Neural cell (in vitro differentiated cells): ENCODE measurements at regions not wholly inside any gene's neighbourhood (a gene's known extent, or its start where the extent isn't known, plus 50 kb on each side); places are given as distances from the start of the nearest gene placed in this dataset.

Experiments
- H2AFZ ChIP-seq: fragments of 200-600, 300-800 bp; sonication (generic), shearing (Covaris generic); 2 replicates; pipeline ENCODE4 v1.6.0; 2014; ENCODE audit warnings: low read depth, mild to moderate bottlenecking, antibody characterized with exemption, low read length, moderate library complexity
- H3F3A ChIP-seq: fragments of 200-600 bp; shearing (Covaris generic); 2 replicates; pipeline ENCODE4 v1.6.1; 2016; ENCODE audit warnings: mild to moderate bottlenecking, moderate library complexity, mixed read lengths, antibody characterized with exemption, low read length; ENCODE audit not compliant: insufficient read depth, poor library complexity, severe bottlenecking
- H3K27ac ChIP-seq: fragments of 200-600, 300-800 bp; sonication (generic), shearing (Covaris generic); 2 replicates; pipeline ENCODE4 v1.5.1; 2014; ENCODE audit warnings: mild to moderate bottlenecking, low read length, moderate library complexity
- H3K27me3 ChIP-seq: fragments of 300-800, 200-600 bp; sonication (generic), shearing (Covaris generic); 2 replicates; pipeline ENCODE4 v1.6.0; 2014; ENCODE audit warnings: mild to moderate bottlenecking, low read depth, low read length, moderate library complexity; ENCODE audit not compliant: insufficient read depth
- H3K36me3 ChIP-seq: fragments of 300-800, 200-600 bp; sonication (generic), shearing (Covaris generic); 2 replicates; pipeline ENCODE4 v1.5.1; 2014; ENCODE audit warnings: mild to moderate bottlenecking, antibody characterized with exemption, low read length, moderate library complexity; ENCODE audit not compliant: insufficient read depth
- H3K4me2 ChIP-seq: fragments of 300-800, 200-600 bp; sonication (generic), shearing (Covaris generic); 2 replicates; pipeline ENCODE4 v1.6.0; 2014; ENCODE audit warnings: mild to moderate bottlenecking, low read length
- H3K4me3 ChIP-seq: fragments of 300-800, 200-600 bp; sonication (generic), shearing (Covaris generic); 2 replicates; pipeline ENCODE4 v1.5.1; 2014; ENCODE audit warnings: mild to moderate bottlenecking, low read length, moderate library complexity
- H3K79me2 ChIP-seq: fragments of 200-600 bp; shearing (Covaris generic); replicated peaks from 2 replicates; pipeline ENCODE4 v1.6.0; 2014; ENCODE audit warnings: mild to moderate bottlenecking, low read length, moderate library complexity; ENCODE audit not compliant: insufficient read depth
- H3K9ac ChIP-seq: fragments of 300-800, 200-600 bp; sonication (generic), shearing (Covaris generic); 2 replicates; pipeline ENCODE4 v1.6.1; 2016; ENCODE audit warnings: mild to moderate bottlenecking, low read length, mixed read lengths
- H3K9me2 ChIP-seq: fragments of 200-600 bp; shearing (Covaris generic); 2 replicates; pipeline ENCODE4 v1.6.1; 2016; ENCODE audit warnings: mild to moderate bottlenecking, low read length, mixed read lengths; ENCODE audit not compliant: insufficient read depth
- H3K9me3 ChIP-seq: fragments of 200-600, 300-800 bp; sonication (generic), shearing (Covaris generic); 2 replicates; pipeline ENCODE4 v1.6.1; 2016; ENCODE audit warnings: mild to moderate bottlenecking, mixed run types, low read length, moderate library complexity, mixed read lengths
- H4K20me1 ChIP-seq: fragments of 200-600 bp; shearing (Covaris generic); 2 replicates; pipeline ENCODE4 v1.6.1; 2016; ENCODE audit warnings: mild to moderate bottlenecking, mixed run types; ENCODE audit not compliant: insufficient read depth
- EP300 ChIP-seq: fragments of 450-650 bp; conservative IDR thresholded peaks from 2 replicates; pipeline ENCODE4 v1.6.1; 2014; ENCODE audit warnings: antibody characterized with exemption, mild to moderate bottlenecking, moderate library complexity; ENCODE audit not compliant: poor library complexity, severe bottlenecking
- EZH2 ChIP-seq: fragments of 200-600, 300-800 bp; shearing (Covaris generic), sonication (generic); IDR thresholded peaks from 2 replicates; pipeline ENCODE4 v1.6.1; 2014; ENCODE audit warnings: antibody characterized with exemption, low read length, borderline replicate concordance, mild to moderate bottlenecking; ENCODE audit not compliant: insufficient read depth, poor library complexity, severe bottlenecking
- MXI1 ChIP-seq: fragments of 450-650 bp; conservative IDR thresholded peaks from 2 replicates; pipeline ENCODE4 v1.6.1; 2014; ENCODE audit warnings: antibody characterized with exemption, mild to moderate bottlenecking; ENCODE audit not compliant: poor library complexity, severe bottlenecking
- POLR2AphosphoS5 ChIP-seq: IDR thresholded peaks from 2 replicates; pipeline ENCODE4 v1.6.1; 2012
- RAD21 ChIP-seq: fragments of 450-650 bp; conservative IDR thresholded peaks from 2 replicates; pipeline ENCODE4 v1.6.1; 2014; ENCODE audit warnings: antibody characterized with exemption, mild to moderate bottlenecking, moderate library complexity
- SMC3 ChIP-seq: fragments of 450-650 bp; conservative IDR thresholded peaks from 2 replicates; pipeline ENCODE4 v1.6.1; 2014; ENCODE audit warnings: antibody characterized with exemption, mild to moderate bottlenecking, moderate library complexity; ENCODE audit not compliant: poor library complexity
- TAF1 ChIP-seq: IDR thresholded peaks from 2 replicates; pipeline ENCODE4 v1.6.1; 2012; ENCODE audit warnings: low read depth
- TF ChIP-seq, protein P1 (sequence below): IDR thresholded peaks from 2 replicates; pipeline ENCODE4 v1.6.1; 2012; ENCODE audit warnings: borderline replicate concordance
- TF ChIP-seq, protein P2 (sequence below): fragments of 450-650 bp; IDR thresholded peaks from 2 replicates; pipeline ENCODE4 v1.5.1; 2014; ENCODE audit warnings: antibody characterized with exemption, mild to moderate bottlenecking, moderate library complexity; ENCODE audit not compliant: poor library complexity, severe bottlenecking

DNA sequence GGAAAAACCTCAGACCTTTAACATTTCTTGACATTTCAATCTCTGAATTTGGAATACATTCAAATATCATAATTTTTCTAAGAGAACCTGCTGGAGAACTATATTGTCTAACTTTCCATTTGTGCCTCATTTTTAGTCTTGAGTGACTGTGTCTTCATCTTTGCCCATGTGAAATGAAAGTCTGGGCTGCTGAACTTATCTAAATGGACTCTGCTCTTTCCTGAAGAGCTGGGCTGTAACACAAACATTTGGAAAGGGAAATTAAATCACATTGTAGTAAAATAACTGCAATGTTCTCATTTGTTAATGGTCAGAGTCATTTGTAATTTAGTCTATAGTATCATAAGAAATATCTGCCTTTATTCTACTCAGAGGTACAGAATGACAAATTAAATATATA, 373.1 kb downstream of the LRIG3 start (continued):
- TF ChIP-seq SMC3, result no peak
- no peak for TF ChIP-seq RAD21

DNA sequence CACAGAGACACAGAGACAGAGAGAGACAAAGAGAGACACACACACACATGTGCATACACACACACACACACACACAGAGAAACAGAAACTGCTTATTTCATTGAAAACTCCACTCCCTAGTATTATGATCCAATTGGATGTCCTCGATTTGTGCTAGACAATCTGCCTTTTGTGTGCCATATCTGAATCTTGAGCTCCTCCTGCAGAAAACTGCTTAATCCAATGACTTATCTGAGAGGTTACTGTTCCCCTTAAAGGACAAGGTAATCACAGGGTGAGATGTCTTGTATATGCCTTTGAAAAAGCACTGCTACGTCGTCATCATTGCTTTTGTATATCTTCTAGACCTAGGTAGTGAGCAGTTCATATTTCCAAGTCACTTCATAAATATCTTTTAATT, 371.5 kb downstream of the LRIG3 start:
- no peak overlapping the region for H3K4me3 ChIP-seq
- no peak overlapping the region for H3K27ac ChIP-seq
- H3K79me2 ChIP-seq, result no peaks in the 10 kb centered on the region
- H2AFZ ChIP-seq, result no peak overlapping the region
- H3K27me3 ChIP-seq, result no peaks in the 10 kb centered on the region
- H3K9me3 ChIP-seq, result no peaks in the 10 kb centered on the region
- no peak overlapping the region for H3K9ac ChIP-seq
- no peaks in the 10 kb centered on the region for H4K20me1 ChIP-seq
- H3K9me2 ChIP-seq, result no peaks in the 10 kb centered on the region
- H3K36me3 ChIP-seq, result no peaks in the 10 kb centered on the region
- TF ChIP-seq RAD21 (no peak), MXI1 (no peak), TAF1 (no peak), EZH2 (no peak), POLR2AphosphoS5 (no peak), EP300 (no peak), SMC3 (no peak)
- TF ChIP-seq, protein P1, sequence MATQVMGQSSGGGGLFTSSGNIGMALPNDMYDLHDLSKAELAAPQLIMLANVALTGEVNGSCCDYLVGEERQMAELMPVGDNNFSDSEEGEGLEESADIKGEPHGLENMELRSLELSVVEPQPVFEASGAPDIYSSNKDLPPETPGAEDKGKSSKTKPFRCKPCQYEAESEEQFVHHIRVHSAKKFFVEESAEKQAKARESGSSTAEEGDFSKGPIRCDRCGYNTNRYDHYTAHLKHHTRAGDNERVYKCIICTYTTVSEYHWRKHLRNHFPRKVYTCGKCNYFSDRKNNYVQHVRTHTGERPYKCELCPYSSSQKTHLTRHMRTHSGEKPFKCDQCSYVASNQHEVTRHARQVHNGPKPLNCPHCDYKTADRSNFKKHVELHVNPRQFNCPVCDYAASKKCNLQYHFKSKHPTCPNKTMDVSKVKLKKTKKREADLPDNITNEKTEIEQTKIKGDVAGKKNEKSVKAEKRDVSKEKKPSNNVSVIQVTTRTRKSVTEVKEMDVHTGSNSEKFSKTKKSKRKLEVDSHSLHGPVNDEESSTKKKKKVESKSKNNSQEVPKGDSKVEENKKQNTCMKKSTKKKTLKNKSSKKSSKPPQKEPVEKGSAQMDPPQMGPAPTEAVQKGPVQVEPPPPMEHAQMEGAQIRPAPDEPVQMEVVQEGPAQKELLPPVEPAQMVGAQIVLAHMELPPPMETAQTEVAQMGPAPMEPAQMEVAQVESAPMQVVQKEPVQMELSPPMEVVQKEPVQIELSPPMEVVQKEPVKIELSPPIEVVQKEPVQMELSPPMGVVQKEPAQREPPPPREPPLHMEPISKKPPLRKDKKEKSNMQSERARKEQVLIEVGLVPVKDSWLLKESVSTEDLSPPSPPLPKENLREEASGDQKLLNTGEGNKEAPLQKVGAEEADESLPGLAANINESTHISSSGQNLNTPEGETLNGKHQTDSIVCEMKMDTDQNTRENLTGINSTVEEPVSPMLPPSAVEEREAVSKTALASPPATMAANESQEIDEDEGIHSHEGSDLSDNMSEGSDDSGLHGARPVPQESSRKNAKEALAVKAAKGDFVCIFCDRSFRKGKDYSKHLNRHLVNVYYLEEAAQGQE, result no peak
- TF ChIP-seq, protein P2, sequence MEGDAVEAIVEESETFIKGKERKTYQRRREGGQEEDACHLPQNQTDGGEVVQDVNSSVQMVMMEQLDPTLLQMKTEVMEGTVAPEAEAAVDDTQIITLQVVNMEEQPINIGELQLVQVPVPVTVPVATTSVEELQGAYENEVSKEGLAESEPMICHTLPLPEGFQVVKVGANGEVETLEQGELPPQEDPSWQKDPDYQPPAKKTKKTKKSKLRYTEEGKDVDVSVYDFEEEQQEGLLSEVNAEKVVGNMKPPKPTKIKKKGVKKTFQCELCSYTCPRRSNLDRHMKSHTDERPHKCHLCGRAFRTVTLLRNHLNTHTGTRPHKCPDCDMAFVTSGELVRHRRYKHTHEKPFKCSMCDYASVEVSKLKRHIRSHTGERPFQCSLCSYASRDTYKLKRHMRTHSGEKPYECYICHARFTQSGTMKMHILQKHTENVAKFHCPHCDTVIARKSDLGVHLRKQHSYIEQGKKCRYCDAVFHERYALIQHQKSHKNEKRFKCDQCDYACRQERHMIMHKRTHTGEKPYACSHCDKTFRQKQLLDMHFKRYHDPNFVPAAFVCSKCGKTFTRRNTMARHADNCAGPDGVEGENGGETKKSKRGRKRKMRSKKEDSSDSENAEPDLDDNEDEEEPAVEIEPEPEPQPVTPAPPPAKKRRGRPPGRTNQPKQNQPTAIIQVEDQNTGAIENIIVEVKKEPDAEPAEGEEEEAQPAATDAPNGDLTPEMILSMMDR, result no peak
- no peaks in the 10 kb centered on the region for H3F3A ChIP-seq
- H3K4me2 ChIP-seq, result no peak overlapping the region

DNA sequence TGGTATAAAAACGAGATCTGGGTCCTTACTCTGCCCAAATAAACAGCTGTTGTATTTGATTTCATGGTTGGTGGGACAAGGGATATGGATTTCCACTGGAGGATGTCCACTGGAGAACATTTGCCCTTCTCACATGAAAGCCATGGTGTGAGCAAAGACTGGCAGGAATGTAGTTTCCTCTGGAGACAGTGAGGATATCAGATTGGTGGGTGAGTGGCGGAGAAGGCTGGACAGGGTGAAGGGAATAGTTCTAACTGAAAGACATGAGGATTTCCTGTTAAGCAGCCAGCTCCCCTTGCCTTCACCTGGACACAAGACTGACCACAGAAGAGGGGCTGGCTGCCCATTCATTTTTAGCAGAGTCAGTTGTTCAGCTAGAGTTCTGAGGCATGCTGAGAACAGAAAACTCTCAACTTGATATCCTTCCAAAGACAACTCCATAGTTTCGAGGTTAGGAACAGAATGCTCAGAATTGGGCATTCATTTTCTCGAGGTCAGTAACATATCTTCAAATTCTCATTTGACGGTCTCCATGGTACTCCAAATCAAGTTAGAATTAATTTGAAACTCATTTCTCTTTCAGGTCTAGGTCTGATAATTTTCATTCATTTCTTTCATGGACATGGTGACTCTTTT, 365.7 kb downstream of the LRIG3 start:
- H2AFZ ChIP-seq, result no peak overlapping the region

More for the DNA sequence above, 365.7 kb downstream of the LRIG3 start:
- Histone ChIP-seq H3K9ac (no peak overlapping the region), H3K36me3 (no peaks in the 10 kb centered on the region), H3F3A (no peaks in the 10 kb centered on the region), H3K4me3 (no peak overlapping the region), H3K9me2 (no peaks in the 10 kb centered on the region), H3K27me3 (no peaks in the 10 kb centered on the region), H4K20me1 (no peaks in the 10 kb centered on the region), H3K27ac (no peak overlapping the region), H3K79me2 (no peaks in the 10 kb centered on the region), H3K4me2 (no peak overlapping the region), H3K9me3 (no peaks in the 10 kb centered on the region)
- TF ChIP-seq SMC3 (no peak), POLR2AphosphoS5 (no peak), EP300 (no peak), MXI1 (no peak), TAF1 (no peak)
